Stimulated activated naive CD8-positive, alpha-beta T cell treated with anti-CD3 and anti-CD28 coated beads, Interleukin-15, amount 100 ng/mL, for 72 hours (primary cell): ENCODE measurements at regions not wholly inside any gene's neighbourhood (a gene's known extent, or its start where the extent isn't known, plus 50 kb on each side); places are given as distances from the start of the nearest gene placed in this dataset.
"Not testable (repeated sequence)": the region's sequence is repeated elsewhere in the genome, so short reads cannot be mapped to it uniquely, and the experiment has no call there.

Experiments
- ATAC-seq: fragments of 150-1000 bp; cut with Tn5 transposase; 2 replicates; pipeline ENCODE4 v1.10.0; 2021; ENCODE audit warnings: mild to moderate bottlenecking, moderate library complexity
- DNase-seq, 2 donors: peaks; one replicate each; pipeline ENCODE4 v3.0.0; 2021 to 2022
- H3K27ac Mint-ChIP-seq, 2 donors: one replicate each; pipeline ENCODE4 v1.8.0; 2022; ENCODE audit warnings: mild to moderate bottlenecking in 2 of 2, mixed read lengths in 2 of 2, moderate library complexity in 2 of 2
- H3K27me3 Mint-ChIP-seq: one replicate; pipeline ENCODE4 v1.8.0; 2022; ENCODE audit warnings: mixed read lengths
- H3K4me1 Mint-ChIP-seq: one replicate; pipeline ENCODE4 v1.8.0; 2022; ENCODE audit warnings: mild to moderate bottlenecking, mixed read lengths
- H3K4me3 Mint-ChIP-seq, 2 donors: one replicate each; pipeline ENCODE4 v1.8.0; 2022; ENCODE audit warnings: mild to moderate bottlenecking in 2 of 2, mixed read lengths in 2 of 2, moderate library complexity in 1 of 2
- H3K9me3 Mint-ChIP-seq, 2 donors: one replicate each; pipeline ENCODE4 v1.8.0; 2022; ENCODE audit warnings: mixed read lengths in 2 of 2

DNA sequence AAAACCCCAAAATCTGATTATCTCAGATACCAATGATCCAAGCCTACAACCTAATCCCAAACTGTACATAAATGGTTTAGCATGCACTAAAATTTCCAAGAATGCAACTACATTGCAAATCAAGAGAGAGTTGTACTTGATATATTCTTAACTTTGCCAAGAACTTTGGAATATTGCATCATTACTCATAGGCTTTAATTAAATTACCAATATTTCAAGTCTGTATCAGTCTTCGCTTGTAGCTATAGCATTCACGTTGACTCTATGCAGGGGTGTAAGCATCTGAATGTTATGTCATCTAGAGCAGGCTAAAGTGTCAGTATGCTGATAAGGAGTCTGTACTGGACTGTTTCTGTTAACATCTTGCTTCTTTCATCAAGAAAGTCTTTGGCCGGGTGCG is 56.3 kb downstream of the FOXI3 start:
- H3K9me3 Mint-ChIP-seq, result peaks cover 0 to 10% of the 10 kb centered on the region in 2 donors
- no peak for DNase-seq
- H3K4me3 Mint-ChIP-seq, result no peak overlapping the region
- H3K27ac Mint-ChIP-seq, result no peak overlapping the region
- ATAC-seq, result no peak
- H3K4me1 Mint-ChIP-seq, result no peaks in the 10 kb centered on the region
- no peaks in the 10 kb centered on the region for H3K27me3 Mint-ChIP-seq

DNA sequence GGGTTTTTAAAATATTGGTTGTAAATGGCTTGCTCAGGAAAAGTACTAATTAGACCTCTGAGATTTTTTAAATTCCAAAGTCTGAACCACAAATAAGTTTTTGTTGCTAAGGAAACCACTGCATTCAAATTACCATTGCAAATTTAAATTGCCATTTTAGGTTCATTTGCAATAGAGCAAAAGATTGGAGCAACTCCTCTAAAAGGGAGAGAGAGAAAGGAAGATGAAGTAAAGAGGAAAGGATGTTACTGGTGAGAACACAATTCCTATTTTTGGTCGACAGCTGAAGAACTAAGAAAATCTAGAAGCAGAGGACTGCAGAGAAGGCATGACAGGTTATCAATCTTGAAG is 74.9 kb downstream of the FOXI3 start:
- H3K27ac Mint-ChIP-seq, result no peak overlapping the region
- H3K4me1 Mint-ChIP-seq, result no peaks in the 10 kb centered on the region
- H3K9me3 Mint-ChIP-seq, result peaks cover 0 to 6% of the 10 kb centered on the region in 2 donors
- H3K27me3 Mint-ChIP-seq, result peaks cover 19% of the 10 kb centered on the region
- no peak overlapping the region for H3K4me3 Mint-ChIP-seq
- ATAC-seq (no peak), DNase-seq (no peak)

DNA sequence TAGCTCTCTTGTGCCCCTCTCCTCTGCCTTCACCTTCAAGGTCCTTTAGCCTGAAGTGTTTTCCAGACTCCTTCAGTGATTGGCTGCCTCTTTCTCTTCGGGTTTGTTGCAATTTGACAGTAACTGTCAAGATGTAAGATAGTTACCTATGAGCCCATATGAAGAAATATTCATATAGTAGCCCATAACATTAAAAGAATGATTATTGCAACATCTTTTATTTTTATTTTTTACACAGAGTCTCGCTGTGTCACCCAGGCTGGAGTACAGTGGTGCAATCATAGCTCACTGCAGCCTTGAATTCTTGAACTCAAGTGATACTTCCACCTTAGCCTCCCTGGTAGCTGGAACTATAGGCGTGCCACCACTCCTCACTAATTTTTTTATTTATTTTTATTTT is 80.5 kb downstream of the FOXI3 start:
- H3K27ac Mint-ChIP-seq, result no peak overlapping the region
- DNase-seq (no peak), ATAC-seq (no peak)
- H3K4me1 Mint-ChIP-seq, result no peaks in the 10 kb centered on the region
- H3K9me3 Mint-ChIP-seq, result peaks cover 0 to 6% of the 10 kb centered on the region in 2 donors
- no peak overlapping the region for H3K4me3 Mint-ChIP-seq
- H3K27me3 Mint-ChIP-seq, result no peaks in the 10 kb centered on the region

DNA sequence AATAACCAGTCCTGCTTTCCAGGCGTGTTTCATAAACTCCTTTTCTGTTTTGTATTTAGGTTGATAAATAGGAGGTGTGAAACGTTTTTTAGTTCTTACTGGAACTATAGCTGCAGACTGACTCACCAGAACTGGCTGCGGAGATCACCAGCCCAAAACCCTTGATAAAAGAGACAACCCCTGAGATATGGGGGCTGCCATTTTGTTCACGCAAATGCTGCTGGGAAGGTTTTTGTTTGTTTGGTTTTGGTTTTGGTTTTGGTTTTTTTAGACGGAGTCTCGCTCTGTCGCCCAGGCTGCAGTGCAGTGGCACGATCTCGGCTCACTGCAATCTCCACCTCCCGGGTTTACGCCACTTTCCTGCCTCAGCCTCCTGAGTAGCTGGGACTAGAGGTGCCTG is 87.1 kb downstream of the FOXI3 start:
- DNase-seq, ATAC-seq, H3K4me1 Mint-ChIP-seq, H3K27me3 Mint-ChIP-seq, H3K9me3 Mint-ChIP-seq, H3K4me3 Mint-ChIP-seq, H3K27ac Mint-ChIP-seq: not testable (repeated sequence)

DNA sequence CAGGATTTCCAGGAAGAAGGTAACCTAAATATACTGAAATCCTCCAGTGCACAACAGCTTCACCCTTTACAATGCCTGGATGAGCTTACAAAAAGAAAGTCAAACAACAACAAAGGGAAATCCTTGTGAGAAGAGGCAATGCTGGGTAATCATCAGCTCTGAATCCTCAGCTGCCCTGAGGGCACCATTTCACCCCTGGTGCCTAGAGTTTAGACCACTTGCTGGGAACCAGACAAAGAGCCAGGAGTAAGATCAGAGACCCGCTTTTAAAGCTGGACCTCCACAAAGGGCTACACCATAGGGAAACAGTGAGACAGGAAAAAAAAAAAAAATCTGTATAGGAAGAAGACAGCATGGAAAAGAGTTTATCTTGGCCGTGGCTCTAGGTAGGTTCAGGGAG is 97.0 kb downstream of the FOXI3 start:
- peaks cover 26% of the 10 kb centered on the region for H3K27me3 Mint-ChIP-seq
- ATAC-seq (no peak), DNase-seq (no peak)
- H3K4me1 Mint-ChIP-seq, result peaks cover 8% of the 10 kb centered on the region
- no peaks in the 10 kb centered on the region for H3K9me3 Mint-ChIP-seq
- H3K27ac Mint-ChIP-seq, result peak overlapping the region in 1 of 2 donors; percentile 43
- H3K4me3 Mint-ChIP-seq, result no peak overlapping the region

DNA sequence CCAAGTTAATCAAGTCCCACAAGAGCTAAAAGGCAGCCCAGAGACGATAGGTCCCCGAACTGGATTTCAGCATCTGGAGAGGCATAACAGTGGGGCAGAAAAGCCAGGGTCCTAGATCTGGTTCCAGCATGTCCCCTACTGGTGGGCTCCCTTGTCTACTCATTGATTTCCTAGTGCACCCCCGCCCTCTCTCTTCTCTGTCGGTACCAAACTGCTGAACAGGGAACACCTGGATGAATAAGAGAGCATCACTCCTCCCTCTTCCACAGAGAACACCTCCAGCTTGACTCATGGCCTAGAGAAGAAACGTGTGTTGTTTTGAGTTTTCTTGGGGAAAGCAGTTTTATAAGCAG is 101.3 kb downstream of the FOXI3 start:
- H3K27ac Mint-ChIP-seq, result no peak overlapping the region
- peak overlapping the region; percentile 26 to 82 for H3K4me3 Mint-ChIP-seq
- peaks cover 58% of the 10 kb centered on the region for H3K27me3 Mint-ChIP-seq
- H3K4me1 Mint-ChIP-seq, result peaks cover 9% of the 10 kb centered on the region
- peak; percentile 11 for ATAC-seq
- DNase-seq, result no peak
- H3K9me3 Mint-ChIP-seq, result no peaks in the 10 kb centered on the region

DNA sequence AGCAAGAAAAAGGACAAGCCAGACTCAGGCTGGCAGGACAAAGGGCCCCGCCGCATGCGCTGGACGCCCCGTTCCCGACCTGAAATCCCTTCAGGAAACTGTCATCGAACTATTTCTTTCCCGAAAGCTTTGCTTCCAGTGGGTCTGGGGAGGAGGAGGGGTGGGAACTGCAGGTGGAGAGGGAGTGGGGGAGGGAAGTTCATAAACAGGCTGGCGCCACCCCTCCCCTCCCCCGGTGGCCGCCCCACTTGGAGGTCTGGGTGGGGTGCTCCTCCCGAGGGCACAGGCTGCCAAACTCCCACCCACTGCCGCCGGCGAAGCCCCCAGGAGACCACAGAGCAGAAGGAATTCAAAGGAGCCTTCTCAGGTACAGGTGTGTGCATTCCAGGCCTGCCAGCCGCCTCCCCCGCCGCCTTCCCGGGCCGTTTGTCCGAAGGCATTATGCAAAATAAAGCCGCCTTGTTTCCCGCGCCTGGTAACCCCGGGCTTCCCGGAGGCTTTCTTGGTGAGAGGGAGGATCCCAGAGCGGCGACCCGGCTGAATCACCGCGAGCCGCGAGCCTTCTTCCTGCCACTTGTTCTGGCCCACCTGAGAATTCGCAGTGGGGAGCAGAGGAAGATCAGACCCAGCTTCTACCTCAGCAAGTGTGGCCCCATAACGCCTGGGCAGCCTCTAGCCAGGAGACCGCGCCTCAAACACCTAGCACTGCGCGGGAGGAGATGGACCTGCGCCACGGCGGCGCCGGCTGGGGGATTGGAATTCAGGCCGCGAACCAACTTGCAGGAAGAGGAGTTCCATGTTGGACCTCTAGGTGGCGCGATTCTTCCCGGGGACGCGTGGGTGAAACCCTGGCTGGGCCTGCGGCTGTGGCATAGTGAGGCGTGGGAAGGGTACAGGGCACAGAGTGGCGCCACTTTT is 101.9 kb downstream of the FOXI3 start:
- no peaks in the 10 kb centered on the region for H3K9me3 Mint-ChIP-seq
- H3K4me3 Mint-ChIP-seq, result peak overlapping the region; percentile 75 to 82
- H3K27ac Mint-ChIP-seq, result no peak overlapping the region
- H3K27me3 Mint-ChIP-seq, result peaks cover 58% of the 10 kb centered on the region
- H3K4me1 Mint-ChIP-seq, result peaks cover 9% of the 10 kb centered on the region
- peak; percentile 66 to 71 for DNase-seq
- ATAC-seq, result peak; percentile 62

DNA sequence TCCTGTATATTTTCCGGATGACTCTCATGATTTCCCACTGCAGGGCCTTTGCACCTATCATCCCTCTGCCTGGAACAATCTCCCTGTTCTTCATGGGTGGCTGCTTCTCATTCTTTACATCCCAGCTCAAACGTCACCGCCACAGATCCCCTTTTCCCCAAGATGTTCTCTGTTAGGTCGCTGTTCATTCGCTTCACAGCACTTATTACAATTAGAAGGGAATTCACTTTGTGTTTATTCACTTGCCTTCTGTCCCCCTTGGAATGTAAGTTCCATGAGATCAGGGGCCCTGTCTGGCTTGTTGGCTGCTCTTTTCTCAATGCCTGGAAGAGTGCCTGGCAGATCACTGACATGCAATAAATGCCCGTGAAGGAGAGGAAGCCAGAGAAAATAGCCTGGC is 106.7 kb downstream of the FOXI3 start:
- DNase-seq, result no peak

DNA sequence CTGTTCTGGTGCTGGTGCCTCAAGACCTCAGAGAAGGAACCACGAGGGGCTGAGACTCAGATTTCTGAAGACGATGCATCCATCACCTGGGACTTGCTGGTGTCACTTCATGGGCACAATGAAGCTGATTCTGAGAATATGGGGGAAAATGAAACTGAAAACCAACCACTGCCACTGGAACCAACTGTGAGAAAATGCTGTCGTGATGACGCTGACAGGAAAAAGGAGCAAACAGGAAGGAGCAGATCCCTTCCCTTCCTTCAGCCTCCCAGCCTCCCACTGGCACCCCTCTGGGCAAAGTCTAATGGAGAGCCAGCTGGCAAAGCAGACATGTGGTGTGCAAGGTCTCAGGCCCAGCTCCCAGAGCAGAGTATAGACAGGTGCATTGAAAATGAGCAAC is 109.7 kb downstream of the FOXI3 start:
- DNase-seq (no peak), ATAC-seq (no peak)
- peaks cover 18% of the 10 kb centered on the region for H3K27me3 Mint-ChIP-seq
- H3K4me1 Mint-ChIP-seq, result peaks cover 6% of the 10 kb centered on the region
- H3K9me3 Mint-ChIP-seq, result peaks cover 0 to 5% of the 10 kb centered on the region in 2 donors
- no peak overlapping the region for H3K4me3 Mint-ChIP-seq
- peak overlapping the region in 1 of 2 donors; percentile 64 for H3K27ac Mint-ChIP-seq

More for the DNA sequence above, 106.7 kb downstream of the FOXI3 start:
- Mint-ChIP-seq H3K27me3 (peaks cover 36% of the 10 kb centered on the region), H3K27ac (no peak overlapping the region), H3K4me1 (peaks cover 11% of the 10 kb centered on the region), H3K4me3 (no peak overlapping the region), H3K9me3 (peaks cover 0 to 1% of the 10 kb centered on the region in 2 donors)
- ATAC-seq, result no peak

DNA sequence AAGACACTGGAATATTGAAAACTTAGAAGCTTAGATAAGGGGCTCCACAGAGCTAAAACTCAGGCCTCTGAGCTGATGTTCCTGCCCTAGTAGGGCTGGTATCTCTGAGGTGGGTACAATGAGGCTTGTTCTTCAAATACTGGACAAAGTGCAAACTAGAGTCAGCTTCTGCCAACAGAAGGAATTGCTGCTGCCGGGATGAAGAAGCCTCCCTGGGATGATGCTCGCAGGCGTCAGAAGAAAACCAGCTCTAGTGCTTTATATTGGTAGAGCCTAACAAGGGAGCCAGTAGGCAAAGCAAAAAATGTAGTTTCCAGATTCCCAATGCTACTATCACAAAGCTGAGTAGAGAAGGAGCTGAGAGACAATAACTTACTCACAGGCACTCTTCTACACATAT is 118.1 kb downstream of the FOXI3 start:
- H3K9me3 Mint-ChIP-seq, result no peaks in the 10 kb centered on the region
- H3K27ac Mint-ChIP-seq, result no peak overlapping the region
- no peak overlapping the region for H3K4me3 Mint-ChIP-seq
- H3K4me1 Mint-ChIP-seq, result peaks cover 6% of the 10 kb centered on the region
- DNase-seq (no peak), ATAC-seq (no peak)
- peaks cover 36% of the 10 kb centered on the region for H3K27me3 Mint-ChIP-seq

DNA sequence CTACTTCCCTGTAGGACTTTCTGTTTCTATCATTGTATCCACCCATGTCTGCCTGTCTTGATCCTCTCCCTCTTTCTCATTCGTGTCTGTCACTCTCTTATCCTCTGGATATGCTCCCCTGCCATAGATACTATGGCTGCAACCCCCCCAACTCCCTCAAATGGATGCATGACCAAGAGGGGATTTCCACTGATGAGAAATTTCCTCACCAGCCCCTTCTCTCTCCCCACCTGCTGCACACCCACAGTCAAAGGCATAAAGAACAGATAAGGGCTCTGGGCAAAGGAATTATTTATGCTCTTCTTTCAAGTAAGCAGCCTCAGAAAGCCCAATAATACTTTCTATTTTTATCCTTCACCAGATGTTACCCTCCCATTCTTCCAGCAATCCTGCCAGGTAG is 121.3 kb downstream of the FOXI3 start:
- Mint-ChIP-seq H3K4me3 (no peak overlapping the region), H3K9me3 (no peaks in the 10 kb centered on the region), H3K4me1 (peaks cover 6% of the 10 kb centered on the region), H3K27me3 (peaks cover 30% of the 10 kb centered on the region), H3K27ac (no peak overlapping the region)
- no peak for DNase-seq
- ATAC-seq, result no peak

DNA sequence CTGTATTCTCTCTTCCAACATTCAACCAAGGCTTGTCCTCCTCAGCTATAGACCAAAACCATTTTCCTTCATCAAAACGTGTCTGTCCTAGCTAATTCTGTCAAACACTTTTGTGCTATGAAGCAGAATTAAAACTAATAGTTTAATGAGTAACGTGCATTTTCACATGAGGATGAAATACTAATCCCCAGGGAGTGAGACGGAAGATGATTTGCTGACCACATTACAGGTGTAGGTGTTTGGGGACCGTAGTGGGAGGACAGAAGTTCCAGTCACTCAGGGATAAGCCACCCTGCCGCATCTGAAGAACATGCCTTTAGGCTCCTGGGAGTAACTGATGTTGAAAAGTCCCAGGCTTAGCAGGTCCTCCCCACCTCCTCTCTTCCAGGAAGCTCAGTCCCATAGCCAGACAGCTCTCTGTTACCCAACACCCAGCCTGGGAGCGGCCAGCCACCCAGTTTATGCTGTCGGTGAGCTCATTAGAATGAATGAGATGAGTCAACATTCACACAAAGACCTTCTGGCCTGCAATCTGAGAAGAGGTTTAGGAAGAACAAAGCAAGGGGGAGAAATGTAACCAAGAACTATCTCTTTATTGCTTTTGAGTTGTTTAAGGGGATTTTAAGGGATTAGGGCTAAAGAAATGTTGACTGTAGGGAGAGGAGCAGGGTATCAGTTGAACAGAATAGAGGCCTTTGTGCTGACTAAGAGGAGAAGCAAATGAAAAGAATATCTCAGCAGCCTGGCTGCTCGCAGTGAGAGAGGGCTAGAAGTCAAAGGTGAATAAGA is 122.5 kb downstream of the FOXI3 start:
- no peak overlapping the region for H3K4me3 Mint-ChIP-seq
- H3K27me3 Mint-ChIP-seq, result peaks cover 30% of the 10 kb centered on the region
- DNase-seq (no peak), ATAC-seq (peak; percentile 33)
- H3K4me1 Mint-ChIP-seq, result peaks cover 6% of the 10 kb centered on the region
- no peaks in the 10 kb centered on the region for H3K9me3 Mint-ChIP-seq
- H3K27ac Mint-ChIP-seq, result peak overlapping the region; percentile 0 to 49

DNA sequence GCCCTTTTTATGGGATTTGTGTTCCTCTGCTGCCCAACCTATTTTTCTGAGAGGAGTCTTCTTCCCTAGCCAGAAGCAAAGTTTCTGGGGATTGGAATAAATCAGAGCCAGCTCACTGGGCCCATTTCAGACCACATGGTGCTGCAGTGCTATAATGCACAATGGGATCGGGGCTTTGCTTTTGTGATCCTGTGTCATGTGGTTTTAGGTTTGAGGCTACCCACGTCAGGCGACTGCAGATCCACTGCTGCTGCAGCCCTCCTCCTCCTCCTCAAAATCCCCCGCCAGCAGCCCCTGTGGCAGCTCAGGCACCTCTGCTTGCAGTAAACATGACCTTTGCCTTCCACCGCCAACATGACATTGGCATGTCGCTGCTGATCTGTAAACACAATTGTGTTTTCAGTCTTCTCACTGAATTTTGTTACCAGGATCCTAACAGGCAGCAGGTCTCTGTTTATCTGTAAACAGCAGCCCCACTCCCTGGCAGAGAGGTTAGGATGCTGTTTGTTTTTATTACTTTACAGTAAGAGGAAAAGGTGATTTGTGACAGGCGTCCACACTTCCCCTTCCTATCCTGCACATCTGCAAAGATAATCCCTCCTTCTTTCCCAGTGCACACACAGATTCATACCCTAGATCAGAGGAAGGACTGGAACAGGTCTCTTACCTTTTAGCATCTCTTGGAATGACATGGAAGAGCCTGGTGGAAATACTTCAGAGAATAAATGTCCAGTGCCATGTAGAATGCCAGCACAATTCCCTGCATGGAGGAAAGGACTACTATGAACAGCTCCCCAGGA is 130.8 kb downstream of the FOXI3 start:
- Mint-ChIP-seq H3K9me3 (peaks cover 0 to 5% of the 10 kb centered on the region in 2 donors), H3K27me3 (peaks cover 21% of the 10 kb centered on the region), H3K4me1 (no peaks in the 10 kb centered on the region), H3K27ac (no peak overlapping the region), H3K4me3 (no peak overlapping the region)
- DNase-seq (no peak), ATAC-seq (no peak)

DNA sequence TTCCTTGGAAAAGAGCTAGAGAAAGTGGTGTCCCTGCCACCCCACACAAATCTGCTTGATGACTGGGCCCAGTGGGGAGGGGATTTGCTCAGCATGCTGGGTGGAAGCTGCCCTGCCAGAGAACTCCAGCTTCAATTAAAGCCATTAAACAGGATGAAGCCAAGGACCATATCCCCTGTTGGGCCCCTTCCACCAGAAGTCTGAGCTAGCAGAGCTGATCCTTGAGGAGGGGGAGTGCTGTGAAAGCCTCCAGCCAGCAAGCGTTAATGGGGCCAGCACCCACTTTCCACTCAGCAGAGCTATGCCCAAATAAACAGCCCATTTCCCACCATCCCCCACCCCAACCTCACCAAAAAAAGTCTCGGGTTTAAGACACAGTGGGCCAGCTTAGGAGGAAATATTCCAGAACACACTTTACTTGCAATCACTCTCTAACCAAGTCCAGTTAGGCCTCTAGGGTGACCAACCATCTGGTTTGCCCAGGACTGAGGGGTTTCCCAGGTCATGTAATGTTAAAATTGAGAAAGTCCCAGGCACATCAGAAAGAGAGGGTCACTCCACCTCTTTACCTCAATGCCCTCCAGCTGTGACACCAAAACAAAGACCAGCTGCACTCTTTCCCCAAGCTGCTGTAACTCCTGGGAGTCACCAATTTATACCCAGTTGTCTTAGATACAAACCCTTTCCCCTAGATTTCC is 132.3 kb downstream of the FOXI3 start:
- Mint-ChIP-seq H3K9me3 (peaks cover 0 to 5% of the 10 kb centered on the region in 2 donors), H3K4me1 (no peaks in the 10 kb centered on the region), H3K4me3 (no peak overlapping the region), H3K27ac (no peak overlapping the region), H3K27me3 (peaks cover 21% of the 10 kb centered on the region)
- ATAC-seq, result no peak
- DNase-seq, result no peak

DNA sequence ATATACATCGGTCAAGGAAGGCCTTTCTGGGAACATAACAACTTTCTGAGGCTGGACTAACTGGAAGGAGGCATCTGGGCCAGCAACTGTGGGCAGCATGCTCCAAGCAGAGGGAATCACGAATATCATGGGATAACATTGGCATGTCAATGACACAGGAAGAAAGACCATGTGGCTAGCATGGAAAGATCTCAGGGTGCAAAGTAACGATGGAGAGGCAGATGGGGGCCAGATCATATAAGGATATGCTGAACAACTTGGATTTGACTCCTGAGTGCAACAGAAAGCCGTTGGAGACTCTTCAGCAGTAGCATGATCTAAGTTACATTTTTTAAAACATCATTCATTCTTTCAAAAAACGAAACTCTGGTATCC is 133.6 kb downstream of the FOXI3 start:
- Mint-ChIP-seq H3K27me3 (peaks cover 14% of the 10 kb centered on the region), H3K9me3 (peaks cover 0 to 5% of the 10 kb centered on the region in 2 donors), H3K27ac (no peak overlapping the region), H3K4me1 (no peaks in the 10 kb centered on the region), H3K4me3 (no peak overlapping the region)
- no peak for DNase-seq
- no peak for ATAC-seq
